Trophoblast cell (in vitro differentiated cells and primary cell): ENCODE measurements at regions not wholly inside any gene's neighbourhood (a gene's known extent, or its start where the extent isn't known, plus 50 kb on each side); places are given as distances from the start of the nearest gene placed in this dataset.
"Not testable (repeated sequence)": the region's sequence is repeated elsewhere in the genome, so short reads cannot be mapped to it uniquely, and the experiment has no call there.

Experiments
- DNase-seq, 2 donors: peaks; one replicate each; pipeline ENCODE4 v3.0.0-alpha.2; 2016
- H2AFZ ChIP-seq: 2 replicates; pipeline ENCODE4 v1.6.1; 2013; ENCODE audit warnings: low read length, moderate library complexity, mild to moderate bottlenecking; ENCODE audit not compliant: insufficient read depth, poor library complexity
- H2AK5ac ChIP-seq: 2 replicates; pipeline ENCODE4 v1.6.1; 2013; ENCODE audit warnings: mild to moderate bottlenecking, low read length
- H2BK120ac ChIP-seq: 2 replicates; pipeline ENCODE4 v1.6.1; 2013; ENCODE audit warnings: low read length, mild to moderate bottlenecking, moderate library complexity; ENCODE audit not compliant: insufficient read depth, poor library complexity
- H2BK12ac ChIP-seq: 2 replicates; pipeline ENCODE4 v1.6.1; 2013; ENCODE audit warnings: mild to moderate bottlenecking, low read length, moderate library complexity
- H2BK5ac ChIP-seq: 2 replicates; pipeline ENCODE4 v1.6.1; 2013; ENCODE audit warnings: low read length, low read depth, moderate library complexity, mild to moderate bottlenecking; ENCODE audit not compliant: poor library complexity
- H3K14ac ChIP-seq: 2 replicates; pipeline ENCODE4 v1.6.1; 2013; ENCODE audit warnings: mild to moderate bottlenecking, low read length
- H3K18ac ChIP-seq: 2 replicates; pipeline ENCODE4 v1.6.1; 2013; ENCODE audit warnings: mild to moderate bottlenecking, low read length
- H3K23ac ChIP-seq: 2 replicates; pipeline ENCODE4 v1.6.1; 2013; ENCODE audit warnings: low read length
- H3K27ac ChIP-seq: 2 replicates; pipeline ENCODE4 v1.5.1; 2013; ENCODE audit warnings: low read depth, mild to moderate bottlenecking, inconsistent platforms, low read length, moderate library complexity
- H3K27me3 ChIP-seq: 2 replicates; pipeline ENCODE4 v1.6.1; 2013; ENCODE audit warnings: inconsistent platforms, mild to moderate bottlenecking, low read length, moderate library complexity; ENCODE audit not compliant: insufficient read depth
- H3K36me3 ChIP-seq, 2 experiments: 1 replicate in 1 of 2; 2 replicates in 1 of 2; pipeline ENCODE4 v1.6.1; 2013; ENCODE audit warnings: low read length in 2 of 2, mild to moderate bottlenecking in 2 of 2, moderate library complexity in 1 of 2; ENCODE audit not compliant: insufficient read depth in 2 of 2, control insufficient read depth in 1 of 2
- H3K4ac ChIP-seq: 2 replicates; pipeline ENCODE4 v1.6.1; 2013; ENCODE audit warnings: low read depth, mild to moderate bottlenecking, low read length, moderate library complexity
- H3K4me1 ChIP-seq, 2 experiments: 1 replicate in 1 of 2; 2 replicates in 1 of 2; pipeline ENCODE4 v1.6.1; 2013; ENCODE audit warnings: low read length in 2 of 2, mild to moderate bottlenecking in 2 of 2, moderate library complexity in 1 of 2; ENCODE audit not compliant: insufficient read depth in 2 of 2, control insufficient read depth in 1 of 2
- H3K4me2 ChIP-seq: 2 replicates; pipeline ENCODE4 v1.6.1; 2013; ENCODE audit warnings: inconsistent platforms, mild to moderate bottlenecking, low read length, moderate library complexity
- H3K4me3 ChIP-seq: 2 replicates; pipeline ENCODE4 v1.5.1; 2013; ENCODE audit warnings: mild to moderate bottlenecking, low read depth, low read length, inconsistent platforms
- H3K79me1 ChIP-seq: one replicate; pipeline ENCODE4 v1.6.1; 2013; ENCODE audit warnings: low read length
- H3K79me2 ChIP-seq: 2 replicates; pipeline ENCODE4 v1.6.1; 2013; ENCODE audit warnings: low read length, mild to moderate bottlenecking; ENCODE audit not compliant: control insufficient read depth, insufficient read depth, poor library complexity
- H3K9ac ChIP-seq: 2 replicates; pipeline ENCODE4 v1.6.1; 2013; ENCODE audit warnings: mild to moderate bottlenecking, low read length
- H3K9me3 ChIP-seq: 2 replicates; pipeline ENCODE4 v1.6.1; 2013; ENCODE audit warnings: low read depth, mild to moderate bottlenecking, control low read depth, inconsistent platforms, low read length; ENCODE audit not compliant: insufficient read depth
- H4K12ac ChIP-seq: 2 replicates; pipeline ENCODE4 v1.6.1; 2013; ENCODE audit warnings: low read depth, mild to moderate bottlenecking, low read length, moderate library complexity
- H4K8ac ChIP-seq: 2 replicates; pipeline ENCODE4 v1.6.1; 2013; ENCODE audit warnings: low read depth, mild to moderate bottlenecking, low read length, moderate library complexity
- H4K91ac ChIP-seq: one replicate; pipeline ENCODE4 v1.6.1; 2013; ENCODE audit warnings: low read depth, mild to moderate bottlenecking, low read length, moderate library complexity
- WGBS: extraction: QIAGEN DNeasy Blood & Tissue Kit; methylation state at CpG from one replicate; pipeline ENCODE4 v1.1.7; 2013; ENCODE audit warnings: missing lambda C conversion rate; ENCODE audit not compliant: insufficient read length, insufficient coverage; ENCODE audit errors: extremely low coverage; 5-methylcytosine and 5-hydroxymethylcytosine counted together

DNA sequence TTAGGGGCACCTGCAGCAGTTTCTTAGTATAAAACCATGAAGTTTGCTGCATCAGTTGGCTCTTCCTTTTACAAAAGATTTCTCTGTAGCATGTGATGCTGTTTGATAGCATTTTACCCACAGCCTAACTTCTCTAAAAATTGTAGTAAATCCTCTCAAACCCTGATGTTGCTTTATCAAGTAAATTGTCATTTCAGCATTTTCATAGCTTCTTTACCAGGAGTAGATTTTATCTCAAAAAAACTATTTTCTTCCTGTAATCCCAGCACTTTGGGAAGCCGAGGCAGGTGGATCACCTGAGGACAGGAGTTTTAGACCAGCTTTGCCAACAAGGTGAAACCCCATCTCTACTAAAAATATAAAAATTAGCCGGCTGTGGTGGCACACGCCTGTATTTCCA lies 144.5 kb upstream of the FOLH1 start:
- WGBS, result no CpG with 5 or more reads among the region's 3 CpGs
- DNase-seq, H4K8ac ChIP-seq: not testable (repeated sequence)

DNA sequence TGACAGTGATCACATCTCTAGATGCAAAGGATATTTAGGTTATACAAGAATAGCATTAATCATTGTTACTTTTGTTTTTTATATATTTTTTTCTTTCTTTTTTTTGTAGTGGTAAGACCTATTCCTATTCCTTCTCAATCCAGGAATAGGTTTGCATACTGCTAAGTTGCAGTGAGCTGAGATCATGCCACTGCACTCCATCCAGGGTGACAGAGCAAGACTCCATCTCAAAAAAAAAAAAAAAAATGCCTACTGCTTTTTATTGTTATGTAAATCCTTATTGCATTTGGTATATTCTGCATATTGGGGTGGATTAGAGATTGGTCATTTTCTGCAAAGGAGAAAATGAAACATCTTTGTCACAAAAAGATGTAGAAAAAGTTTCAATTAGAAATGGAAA lies 138.2 kb upstream of the FOLH1 start:
- not testable (repeated sequence) for H3K27ac ChIP-seq, H4K8ac ChIP-seq, H3K36me3 ChIP-seq, H3K9ac ChIP-seq, H3K23ac ChIP-seq, H3K4me1 ChIP-seq, H4K12ac ChIP-seq, H3K4me2 ChIP-seq, H2BK5ac ChIP-seq, H3K79me2 ChIP-seq, H2BK12ac ChIP-seq, H4K91ac ChIP-seq, H3K4me3 ChIP-seq, H3K18ac ChIP-seq, H3K4ac ChIP-seq, H3K27me3 ChIP-seq, H3K9me3 ChIP-seq, DNase-seq, H2AK5ac ChIP-seq, H3K14ac ChIP-seq, H3K79me1 ChIP-seq, H2BK120ac ChIP-seq, H2AFZ ChIP-seq

More for the DNA sequence above, 144.5 kb upstream of the FOLH1 start:
- H3K9ac ChIP-seq, H3K79me1 ChIP-seq, H2BK120ac ChIP-seq, H3K23ac ChIP-seq, H2AK5ac ChIP-seq, H3K4ac ChIP-seq, H4K12ac ChIP-seq, H4K91ac ChIP-seq, H3K27me3 ChIP-seq, H3K4me2 ChIP-seq, H3K4me1 ChIP-seq, H3K9me3 ChIP-seq, H3K27ac ChIP-seq, H2AFZ ChIP-seq, H3K4me3 ChIP-seq, H3K79me2 ChIP-seq, H3K36me3 ChIP-seq, H3K14ac ChIP-seq, H3K18ac ChIP-seq, H2BK5ac ChIP-seq, H2BK12ac ChIP-seq: not testable (repeated sequence)

DNA sequence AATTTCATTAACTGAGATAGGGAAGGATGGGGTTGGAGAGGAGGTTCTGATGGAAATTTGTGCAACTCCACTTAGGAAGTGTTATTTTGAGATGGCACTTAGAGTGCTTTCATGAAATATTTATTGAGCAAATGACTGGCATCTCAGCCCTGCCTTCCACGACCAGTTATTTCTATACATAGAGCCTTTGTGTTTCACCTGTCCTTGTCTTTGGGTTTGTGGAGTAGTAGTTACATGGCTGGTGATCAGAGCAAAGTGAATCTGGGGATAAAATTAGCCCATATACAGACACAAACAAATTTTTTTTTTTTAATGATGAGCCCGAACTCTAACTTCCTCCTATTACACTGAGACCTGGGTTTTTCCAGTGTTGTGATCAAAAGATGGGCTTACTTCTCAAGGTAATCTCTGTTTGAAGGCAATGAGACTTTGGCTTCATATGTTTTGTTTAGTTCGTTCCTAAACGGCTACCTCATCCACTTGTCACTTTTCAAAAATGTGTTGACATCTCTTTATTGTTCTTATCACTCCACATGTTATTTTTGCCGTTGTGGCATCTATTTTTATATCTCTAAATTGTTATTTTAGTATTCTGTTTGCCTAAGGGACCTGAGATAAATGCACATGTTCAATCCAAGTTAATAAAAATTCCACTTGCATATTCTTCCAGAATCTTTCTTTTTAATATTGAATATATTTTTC lies 120.2 kb upstream of the FOLH1 start:
- H3K9ac ChIP-seq, H3K4me3 ChIP-seq, H3K27ac ChIP-seq, DNase-seq, H3K79me2 ChIP-seq, H3K4me2 ChIP-seq, H2BK5ac ChIP-seq, H3K4me1 ChIP-seq, H3K23ac ChIP-seq, H3K79me1 ChIP-seq, H3K9me3 ChIP-seq, H3K4ac ChIP-seq, H2AK5ac ChIP-seq, H2AFZ ChIP-seq, H4K8ac ChIP-seq, H3K14ac ChIP-seq, H2BK12ac ChIP-seq, H4K12ac ChIP-seq, H3K36me3 ChIP-seq, H2BK120ac ChIP-seq, H3K18ac ChIP-seq, H4K91ac ChIP-seq, H3K27me3 ChIP-seq: not testable (repeated sequence)
- whole genome bisulfite sequencing, result no CpG with 5 or more reads among the region's 5 CpGs

DNA sequence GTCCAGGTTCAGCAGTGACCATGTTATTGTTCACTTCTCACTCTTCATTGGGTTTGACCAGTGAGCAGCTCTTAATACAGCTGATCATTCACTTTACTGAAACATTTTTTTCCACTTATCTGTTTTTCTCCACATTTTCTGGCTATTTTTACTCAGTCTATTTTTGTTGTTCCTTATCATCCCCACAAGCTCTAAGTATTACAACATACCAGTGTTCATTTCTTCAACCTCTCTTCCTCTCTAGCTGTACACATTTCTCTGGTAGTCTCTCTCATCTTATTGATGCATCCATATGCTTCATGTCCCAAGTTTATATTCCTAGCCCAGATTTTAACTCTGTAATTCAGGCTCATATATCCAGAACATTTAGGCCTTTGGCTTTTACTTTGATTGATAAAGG lies 119.4 kb upstream of the FOLH1 start:
- H3K4me1 ChIP-seq, H4K12ac ChIP-seq, H3K27ac ChIP-seq, H4K91ac ChIP-seq, H2BK120ac ChIP-seq, H3K9ac ChIP-seq, H3K36me3 ChIP-seq, H3K4ac ChIP-seq, DNase-seq, H2AK5ac ChIP-seq, H3K4me2 ChIP-seq, H3K14ac ChIP-seq, H3K27me3 ChIP-seq, H3K9me3 ChIP-seq, H3K18ac ChIP-seq, H3K79me2 ChIP-seq, H3K23ac ChIP-seq, H2BK5ac ChIP-seq, H3K4me3 ChIP-seq, H4K8ac ChIP-seq, H3K79me1 ChIP-seq, H2BK12ac ChIP-seq, H2AFZ ChIP-seq: not testable (repeated sequence)
